Gastroesophageal sphincter (tissue), 3 donors: ENCODE measurements at regions not wholly inside any gene's neighbourhood (a gene's known extent, or its start where the extent isn't known, plus 50 kb on each side); places are given as distances from the start of the nearest gene placed in this dataset.

Experiments used
- CTCF ChIP-seq, 4 experiments: fragments of 200-600 bp in 2 of 4; fragments of 450-650 bp in 2 of 4; sonication (generic) in 1 of 4; IDR thresholded peaks; one replicate each; pipeline ENCODE4 v1.5.1; 2017 to 2019; ENCODE audit warnings: antibody characterized with exemption in 4 of 4, mild to moderate bottlenecking in 2 of 4, moderate library complexity in 2 of 4
- POLR2A ChIP-seq, 2 donors: fragments of 450-650 bp; IDR thresholded peaks; one replicate each; pipeline ENCODE4 v1.6.1; 2017; ENCODE audit warnings: antibody characterized with exemption in 2 of 2, mild to moderate bottlenecking in 2 of 2, moderate library complexity in 1 of 2
- POLR2AphosphoS5 ChIP-seq: sonication (generic); formaldehyde crosslinking; IDR thresholded peaks from one replicate; pipeline ENCODE4 v1.6.1; 2017; ENCODE audit warnings: antibody characterized with exemption

- TF ChIP-seq CTCF (IDR thresholded peaks at IDR 0.05) = no peak
- no peak for TF ChIP-seq POLR2AphosphoS5
- TF ChIP-seq POLR2A (IDR thresholded peaks at IDR 0.05) = no peak
Observed at GRCh38 chr5:18699681-18700080, 1065.4 kb downstream of the TAF11L14 start.
